HG03108 (cell line): ENCODE measurements at regions not wholly inside any gene's neighbourhood (a gene's known extent, or its start where the extent isn't known, plus 50 kb on each side); places are given as distances from the start of the nearest gene placed in this dataset.
"Not testable (repeated sequence)": the region's sequence is repeated elsewhere in the genome, so short reads cannot be mapped to it uniquely, and the experiment has no call there.

Experiments
- ATAC-seq: cut with Tn5 transposase; IDR thresholded peaks from one replicate; pipeline ENCODE4 v1.9.1; 2021; ENCODE audit warnings: moderate library complexity; ENCODE audit not compliant: unreplicated experiment

DNA sequence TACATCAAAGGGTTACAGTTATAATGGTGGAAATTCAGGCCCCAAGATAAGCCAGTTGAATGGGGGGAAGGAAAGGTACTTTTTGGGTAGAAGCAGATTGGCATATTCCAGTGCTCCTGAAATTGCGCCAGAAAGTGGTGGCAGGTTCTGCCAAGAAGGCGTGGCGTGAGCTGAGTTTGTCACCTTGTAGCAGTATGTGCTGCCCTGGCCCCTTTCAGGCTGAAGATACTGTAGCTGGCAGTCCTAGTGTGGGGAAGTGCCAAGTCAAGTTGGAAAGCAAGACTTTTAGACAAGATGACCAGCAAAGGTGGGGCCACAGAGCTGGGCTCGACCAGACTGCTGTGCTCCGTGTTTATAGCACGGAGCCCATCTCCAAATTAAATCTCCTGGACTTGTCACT is 133.6 kb upstream of the GLRA1 start:
- ATAC-seq, result no peak

DNA sequence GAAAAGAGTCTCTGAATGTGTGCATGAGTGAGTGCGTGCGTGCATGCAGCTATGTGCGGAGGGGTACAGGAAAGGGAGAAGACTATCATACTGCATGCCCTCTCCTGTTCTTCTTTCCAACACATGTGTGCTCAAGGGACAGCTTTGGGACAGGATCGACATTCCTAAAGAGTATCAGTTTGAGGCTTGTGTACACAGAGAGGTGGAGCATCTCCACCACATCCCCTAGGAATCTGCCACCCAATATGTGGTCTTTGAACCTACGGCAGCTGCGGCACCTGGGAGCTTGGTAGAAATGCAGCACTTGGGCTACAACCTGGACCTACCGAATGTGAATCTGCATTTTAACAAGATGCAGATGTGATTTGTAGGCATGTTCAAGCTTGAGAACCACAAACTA is 132.3 kb upstream of the GLRA1 start:
- ATAC-seq, result no peak

DNA sequence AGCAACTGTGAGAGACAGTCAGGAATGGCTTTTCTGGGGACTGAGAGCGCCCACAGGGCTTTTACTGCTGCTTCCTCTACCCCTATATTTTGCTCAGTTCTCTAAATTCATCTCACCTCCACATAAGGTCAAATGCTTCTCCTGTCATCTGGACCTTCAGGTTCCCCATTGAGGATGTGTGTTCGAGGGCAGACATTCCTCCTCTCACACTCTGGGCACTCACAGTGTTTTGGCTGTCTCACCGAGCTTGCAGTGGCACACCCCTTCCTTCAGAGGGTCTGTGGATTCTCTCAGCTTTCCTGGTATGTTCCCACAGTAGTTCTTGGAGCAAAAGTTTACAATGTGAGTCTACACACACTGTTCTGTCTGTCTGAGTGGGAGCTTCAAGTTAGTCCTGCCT is 127.8 kb upstream of the GLRA1 start:
- ATAC-seq, result no peak

DNA sequence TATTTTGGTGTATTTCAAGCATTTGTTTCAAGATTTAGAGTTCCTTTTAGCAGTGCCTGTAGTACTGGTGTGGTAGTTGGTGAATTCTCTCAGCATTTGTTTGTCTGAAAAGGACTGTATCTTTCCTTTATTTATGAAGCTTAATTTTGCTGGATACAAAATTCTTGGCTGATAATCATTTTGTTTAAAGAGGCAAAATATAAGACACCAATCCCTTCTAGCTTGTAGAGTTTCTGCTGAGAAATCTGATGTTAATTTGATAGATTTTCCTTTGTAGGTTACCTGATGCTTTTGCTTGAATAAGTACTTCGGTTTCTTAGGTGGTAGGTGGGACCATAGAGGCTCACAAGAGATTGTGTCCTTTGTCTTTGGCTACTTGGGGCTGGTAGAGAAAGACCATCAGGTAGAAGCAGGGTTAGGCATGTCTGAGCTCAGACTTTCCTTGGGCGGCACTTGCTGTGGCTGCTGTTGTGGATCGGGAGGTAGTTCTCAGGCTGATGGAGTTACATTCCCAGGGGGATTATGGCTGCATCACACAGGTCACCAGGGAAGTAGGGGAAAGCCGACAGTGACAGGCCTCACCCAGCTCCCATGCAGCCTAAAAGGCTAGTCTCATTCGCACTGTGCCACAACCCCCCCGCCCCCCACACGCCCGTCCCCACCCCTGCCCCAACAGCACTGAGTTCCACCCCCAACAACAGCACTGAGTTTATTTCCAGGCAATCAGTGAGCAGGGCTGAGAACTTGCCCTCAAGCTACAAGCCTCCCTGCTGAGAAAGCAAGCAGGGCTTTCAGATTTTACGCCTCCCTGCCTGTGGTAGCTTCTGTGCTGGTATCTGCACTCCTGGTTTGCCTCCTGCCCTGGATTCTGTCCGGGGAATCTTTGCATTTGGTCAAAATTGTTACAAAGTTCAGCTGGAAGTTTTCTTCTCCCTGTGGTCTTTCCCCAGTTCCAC is 127.1 kb upstream of the GLRA1 start:
- ATAC-seq, result no peak

DNA sequence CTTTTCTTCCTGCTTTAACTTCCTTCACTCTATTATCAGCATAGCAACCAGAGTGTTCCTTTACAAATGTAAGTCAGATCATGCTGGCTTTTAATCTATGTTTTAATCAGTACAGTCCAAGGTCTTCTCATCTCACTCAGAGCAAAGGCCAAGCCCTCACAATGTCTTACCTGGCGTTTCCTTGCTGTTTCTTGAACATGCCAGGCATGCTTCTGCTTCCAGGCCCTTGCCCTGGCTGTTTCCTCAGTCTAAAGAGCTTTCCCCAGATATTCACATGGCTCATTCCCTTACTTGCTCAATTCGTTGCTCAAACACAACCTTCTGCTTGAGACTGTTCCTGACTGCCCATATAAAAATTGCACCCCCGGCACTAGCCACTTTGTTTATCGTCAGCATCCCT is 121.7 kb upstream of the GLRA1 start:
- ATAC-seq, result no peak

DNA sequence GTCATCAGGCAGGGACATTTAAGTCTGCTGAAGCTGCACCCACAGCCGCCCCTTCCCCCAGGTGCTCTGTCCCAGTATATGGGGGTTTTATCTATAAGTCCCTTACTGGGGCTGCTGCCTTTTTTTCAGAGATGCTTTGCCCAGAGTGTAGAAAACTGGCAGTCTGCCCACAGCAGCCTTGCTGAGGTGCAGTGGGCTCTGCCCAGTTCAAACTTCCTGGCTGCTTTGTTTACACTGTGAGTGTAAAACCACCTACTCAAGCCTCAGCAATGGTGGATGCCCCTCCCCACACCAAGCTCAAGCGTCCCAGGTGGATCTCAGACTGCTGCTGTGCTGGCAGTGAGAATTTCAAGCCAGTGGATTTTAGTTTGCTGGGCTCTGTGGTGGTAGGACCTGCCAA is 114.2 kb upstream of the GLRA1 start:
- not testable (repeated sequence) for ATAC-seq

DNA sequence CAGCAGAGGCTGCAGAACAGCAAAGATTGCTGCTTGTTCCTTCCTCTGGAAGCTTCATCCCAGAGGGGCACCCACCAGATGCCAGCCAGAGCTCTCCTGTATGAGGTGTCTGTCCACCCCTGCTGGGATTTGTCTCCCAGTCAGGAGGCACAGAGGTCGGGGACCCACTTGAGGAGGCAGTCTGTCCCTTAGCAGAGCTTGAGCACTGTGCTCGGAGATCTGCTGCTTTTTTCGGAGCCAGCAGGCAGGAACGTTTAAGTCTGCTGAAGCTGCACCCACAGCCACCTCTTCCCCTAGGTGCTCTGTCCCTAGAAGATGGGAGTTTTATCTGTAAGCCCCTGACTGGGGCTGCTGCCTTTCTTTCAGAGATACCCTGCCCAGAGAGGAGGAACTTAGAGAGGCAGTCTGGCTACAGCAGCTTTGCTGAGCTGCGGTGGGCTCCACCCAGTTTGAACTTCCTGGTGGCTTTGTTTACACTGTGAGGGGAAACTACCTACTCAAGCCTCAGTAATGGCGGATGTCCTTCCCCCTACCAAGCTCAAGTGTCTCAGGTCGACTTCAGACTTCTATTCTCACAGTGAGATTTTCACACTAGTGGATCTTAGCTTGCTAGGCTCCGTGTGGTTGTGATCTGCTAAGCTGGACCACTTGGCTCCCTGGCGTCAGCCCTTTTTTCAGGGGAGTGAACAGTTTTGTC is 101.8 kb upstream of the GLRA1 start:
- not testable (repeated sequence) for ATAC-seq

DNA sequence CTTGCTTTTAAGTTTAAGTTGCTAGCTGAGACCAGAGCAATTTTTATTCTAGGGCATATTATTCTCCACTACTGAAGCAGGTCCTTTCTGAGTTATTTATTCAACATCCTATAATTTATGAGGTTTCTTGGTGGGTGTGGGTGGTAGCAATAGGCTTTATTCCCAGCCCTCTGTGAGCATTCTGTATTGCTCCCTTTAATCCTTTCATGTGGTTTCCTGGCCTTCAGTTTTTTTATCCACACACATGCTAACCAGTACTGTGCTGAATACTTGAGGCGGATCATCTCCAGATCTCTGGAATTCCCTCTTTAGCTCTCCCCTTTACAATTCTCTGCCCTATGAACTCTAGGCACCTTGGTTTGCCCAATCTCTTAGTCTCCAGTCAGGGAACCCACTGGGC is 91.8 kb upstream of the GLRA1 start:
- ATAC-seq, result no peak

DNA sequence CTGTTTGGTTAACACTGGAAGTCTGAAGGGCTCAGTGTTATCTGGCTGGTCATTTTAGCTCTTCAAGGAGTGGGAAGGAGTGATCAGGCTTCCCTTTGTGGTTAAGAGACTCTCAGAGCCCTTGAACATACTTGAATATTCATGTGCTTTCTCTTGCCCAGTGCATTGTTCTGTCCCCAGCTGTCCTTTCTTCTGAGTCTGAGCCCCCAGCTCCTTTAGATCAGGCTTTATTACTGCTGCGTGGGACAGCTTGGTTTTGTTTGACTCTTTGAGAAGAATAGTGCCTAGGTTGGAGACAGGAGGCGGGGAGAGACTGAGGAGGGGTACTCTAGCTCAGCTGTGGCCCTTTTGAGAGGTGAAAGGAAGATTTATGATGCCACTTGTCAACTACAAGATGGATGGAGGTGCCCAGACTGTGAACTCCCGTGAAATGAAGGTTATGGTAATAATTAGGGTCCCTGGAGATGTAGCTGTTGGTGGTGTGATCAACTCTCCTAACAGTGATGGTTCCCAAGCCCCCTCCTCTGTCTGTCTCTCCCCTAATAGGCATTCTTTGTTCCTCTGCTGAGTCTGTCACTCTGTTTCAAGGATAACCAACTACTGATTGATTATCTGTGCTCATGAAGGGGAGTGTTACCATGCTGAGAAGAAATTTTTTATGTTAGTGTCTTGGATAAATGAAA is 83.1 kb upstream of the GLRA1 start:
- ATAC-seq, result no peak

DNA sequence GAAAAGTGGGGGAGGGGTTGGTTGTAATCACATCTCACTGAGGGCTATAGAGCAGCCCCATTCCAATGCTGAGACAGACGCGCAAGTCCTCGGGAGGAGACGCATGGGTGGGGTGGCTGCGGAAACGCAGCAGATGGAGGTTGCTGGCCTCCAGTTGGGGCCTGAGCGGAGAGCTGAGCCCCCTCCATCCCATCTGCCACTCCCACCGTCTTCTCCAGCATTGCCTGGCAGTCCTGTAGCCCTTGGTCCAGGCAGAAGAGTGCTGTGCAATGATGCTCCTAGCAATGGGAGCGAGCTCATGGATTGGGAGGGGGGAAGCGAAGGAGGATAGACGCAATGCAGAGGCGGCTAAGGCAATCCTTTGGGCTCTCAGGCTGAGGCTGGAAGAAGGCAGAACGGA is 79.4 kb upstream of the GLRA1 start:
- no peak for ATAC-seq
